ENCODE measurements at regions not wholly inside any gene's neighbourhood (a gene's known extent, or its start where the extent isn't known, plus 50 kb on each side); places are given as distances from the start of the nearest gene placed in this dataset.
A peak's percentile ranks its signal among the peaks of the same experiment; 100 is the strongest.
"Not testable (repeated sequence)": the region's sequence is repeated elsewhere in the genome, so short reads cannot be mapped to it uniquely, and the experiment has no call there.

DNA sequence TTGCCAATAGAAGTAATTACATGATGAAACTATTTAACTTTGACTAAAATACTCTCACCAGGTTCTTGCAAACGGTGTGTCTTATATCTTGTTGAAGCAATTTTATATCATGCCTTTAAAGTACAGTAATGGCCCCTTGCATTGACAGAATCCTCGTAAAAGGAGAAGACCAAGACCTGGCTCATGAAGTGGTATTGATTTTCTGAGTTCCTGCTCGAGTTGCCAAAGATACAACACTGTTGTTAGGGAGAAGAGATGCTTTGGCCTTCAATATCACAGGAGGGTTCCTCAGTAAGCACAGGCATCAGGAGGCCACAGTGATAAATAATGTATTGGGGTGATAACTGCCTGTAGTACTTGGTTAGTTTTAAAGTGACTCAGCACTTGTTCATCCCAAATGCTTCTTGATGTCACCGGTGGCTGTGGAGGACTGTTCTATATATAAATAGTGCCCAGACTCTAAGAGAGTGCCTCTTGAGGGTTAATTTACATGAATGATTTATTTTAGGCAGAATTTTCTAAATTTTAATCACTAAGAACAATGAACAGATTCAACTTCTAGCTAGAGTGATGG lies 571.7 kb upstream of the FANCL start:
- no peak for DNase-seq (ENCODE audit: low read depth, low spot score)

GRCh38 chr2:58805126-58805525 lies 564.0 kb upstream of the FANCL start:
- no peak for DNase-seq (ENCODE audit: low read depth, low spot score)

GRCh38 chr2:58803192-58803591 lies 562.1 kb upstream of the FANCL start:
- no peak for DNase-seq (ENCODE audit: low read depth, low spot score)

DNA sequence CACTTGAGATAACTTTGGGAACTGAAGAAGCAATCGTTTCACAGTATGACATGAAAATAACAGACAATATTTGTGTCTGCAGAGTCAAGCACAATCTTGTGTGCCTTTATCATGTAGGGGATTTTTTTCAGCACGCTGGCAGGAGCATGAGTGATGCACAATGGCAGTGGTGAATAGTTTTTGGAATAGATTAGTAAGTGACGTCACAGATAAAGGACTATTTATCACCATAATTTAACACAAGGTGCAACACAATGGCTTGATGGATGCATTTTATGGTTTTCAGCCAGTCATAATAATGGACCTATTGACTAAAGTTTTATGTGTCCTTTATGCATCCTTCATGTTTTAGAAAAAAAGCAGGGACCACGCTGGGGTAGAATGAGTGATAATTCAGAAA lies 559.8 kb upstream of the FANCL start:
- DNase-seq (ENCODE audit: low read depth, low spot score), result no peak

DNA sequence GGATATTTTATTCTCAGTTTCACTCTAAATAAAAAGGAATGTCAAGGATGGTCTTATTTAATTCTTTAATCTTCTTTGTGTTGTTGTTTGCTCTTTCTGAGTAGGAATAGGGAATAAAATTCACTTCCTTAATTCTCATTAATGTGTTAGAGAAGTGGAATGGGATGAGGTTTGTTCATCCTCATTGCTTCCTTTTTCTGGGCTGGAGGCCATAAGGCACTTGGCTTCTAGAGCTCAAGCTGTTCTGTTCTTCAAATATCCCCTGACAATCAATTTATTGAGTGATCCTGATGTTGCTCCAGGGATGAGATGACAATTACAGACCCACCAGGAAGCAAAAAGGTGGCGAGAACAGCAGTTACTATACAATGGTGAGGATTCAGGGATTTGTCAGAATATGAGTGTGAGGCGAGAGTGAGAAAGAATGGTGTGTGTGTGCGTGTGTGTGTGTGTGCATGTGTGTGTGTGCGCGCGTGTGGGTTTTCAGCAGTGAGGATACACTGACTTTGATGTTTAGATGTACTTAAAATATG lies 557.6 kb upstream of the FANCL start:
- no peak for DNase-seq (ENCODE audit: low read depth, low spot score)

GRCh38 chr2:58796239-58796910 lies 555.2 kb upstream of the FANCL start:
- no peak for DNase-seq (ENCODE audit: low read depth, low spot score)

DNA sequence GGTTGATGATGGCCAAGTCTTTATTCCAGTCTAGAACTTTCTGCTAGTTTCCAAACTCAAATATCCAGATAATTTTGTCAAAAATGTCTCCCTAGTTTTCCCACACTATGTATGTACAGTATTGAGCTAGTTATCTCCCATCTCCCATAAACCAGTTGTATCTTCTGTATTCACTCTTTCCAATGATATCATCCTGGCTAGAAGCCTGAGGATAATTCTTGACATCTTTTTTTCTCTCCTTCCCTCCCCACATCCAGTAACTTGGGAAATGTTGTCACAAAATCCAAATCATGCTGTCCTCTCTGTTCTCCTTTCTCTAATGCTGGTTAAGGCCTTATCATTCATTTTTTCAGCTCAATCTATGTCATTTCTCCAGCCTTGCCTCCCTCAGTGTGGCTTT lies 553.8 kb upstream of the FANCL start:
- DNase-seq (ENCODE audit: low read depth, low spot score), result no peak

GRCh38 chr2:58794103-58794502 lies 553.0 kb upstream of the FANCL start:
- DNase-seq (ENCODE audit: low read depth, low spot score), result no peak

GRCh38 chr2:58788402-58788801 lies 547.3 kb upstream of the FANCL start:
- DNase-seq (ENCODE audit: low read depth, low spot score), result no peak

DNA sequence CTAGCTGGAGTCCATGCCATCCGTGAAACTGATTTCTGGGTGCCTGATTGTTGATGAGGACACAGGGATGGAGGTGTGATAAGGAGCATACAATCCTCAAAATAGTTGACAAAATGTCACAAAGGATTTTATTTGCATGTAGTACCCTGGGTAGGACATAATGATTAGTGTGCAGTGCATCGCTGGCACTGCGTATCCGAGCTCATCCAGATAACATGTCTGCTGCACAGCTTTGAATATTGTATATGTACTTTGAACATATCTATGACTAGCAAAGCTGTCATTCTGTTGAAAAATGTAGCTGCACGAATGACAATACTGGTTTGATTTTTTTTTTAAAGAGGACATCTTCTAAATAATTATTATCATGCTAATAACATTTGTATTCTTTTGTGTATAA lies 529.7 kb upstream of the FANCL start:
- no peak for DNase-seq (ENCODE audit: low read depth, low spot score)

DNA sequence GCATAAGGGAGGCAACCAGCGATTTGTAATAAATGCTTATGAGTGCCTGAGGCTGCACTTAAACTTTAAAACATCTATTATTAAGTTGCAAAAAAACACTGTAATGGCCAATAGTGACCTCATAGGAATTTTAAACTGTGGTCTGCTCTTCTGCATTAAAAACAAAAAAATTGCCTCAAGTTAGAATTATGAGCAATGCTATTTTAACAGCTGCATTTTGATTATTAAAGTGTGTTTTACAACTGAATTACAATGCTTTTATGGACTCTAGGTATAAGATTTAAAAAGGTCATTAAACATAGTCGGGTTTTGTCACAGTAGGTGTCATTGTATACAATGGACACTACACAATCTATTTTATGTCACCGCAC lies 528.7 kb upstream of the FANCL start:
- DNase-seq (ENCODE audit: low read depth, low spot score), result no peak

- DNase-seq (ENCODE audit: low read depth, low spot score), result no peak
Measured at GRCh38 chr2:58769111-58769863, 528.2 kb upstream of the FANCL start.

DNA sequence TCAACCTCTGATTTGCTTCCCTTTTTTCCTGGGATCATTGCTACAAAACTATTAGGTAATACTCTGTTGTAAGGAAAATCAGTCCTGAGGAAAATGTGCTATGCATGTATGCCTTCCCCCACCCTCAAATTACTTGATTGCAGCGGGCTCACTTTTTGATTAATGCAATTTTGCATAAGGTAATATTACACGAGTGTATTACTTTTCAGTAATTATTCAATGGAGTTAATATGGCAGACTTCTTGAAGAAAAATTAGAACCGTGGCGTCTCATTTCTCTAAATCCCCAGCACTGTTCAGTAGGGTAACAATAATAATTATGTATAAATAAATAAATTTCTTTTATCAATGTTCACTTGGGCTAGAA lies 527.6 kb upstream of the FANCL start:
- no peak for DNase-seq (ENCODE audit: low read depth, low spot score)

- DNase-seq (ENCODE audit: low read depth, low spot score), result no peak
Measured at GRCh38 chr2:58767828-58768714, 526.9 kb upstream of the FANCL start.

GRCh38 chr2:58764338-58765104 lies 523.4 kb upstream of the FANCL start:
- DNase-seq (ENCODE audit: low read depth, low spot score), result no peak

- peak; percentile 57 for DNase-seq (ENCODE audit: low read depth, low spot score)
Measured at GRCh38 chr2:58762176-58762781, 521.2 kb upstream of the FANCL start.

- no peak for DNase-seq (ENCODE audit: low read depth, low spot score)
Measured at GRCh38 chr2:58757971-58758370, 516.8 kb upstream of the FANCL start.

GRCh38 chr2:58756336-58756735 lies 515.2 kb upstream of the FANCL start:
- DNase-seq (ENCODE audit: low read depth, low spot score), result no peak

DNA sequence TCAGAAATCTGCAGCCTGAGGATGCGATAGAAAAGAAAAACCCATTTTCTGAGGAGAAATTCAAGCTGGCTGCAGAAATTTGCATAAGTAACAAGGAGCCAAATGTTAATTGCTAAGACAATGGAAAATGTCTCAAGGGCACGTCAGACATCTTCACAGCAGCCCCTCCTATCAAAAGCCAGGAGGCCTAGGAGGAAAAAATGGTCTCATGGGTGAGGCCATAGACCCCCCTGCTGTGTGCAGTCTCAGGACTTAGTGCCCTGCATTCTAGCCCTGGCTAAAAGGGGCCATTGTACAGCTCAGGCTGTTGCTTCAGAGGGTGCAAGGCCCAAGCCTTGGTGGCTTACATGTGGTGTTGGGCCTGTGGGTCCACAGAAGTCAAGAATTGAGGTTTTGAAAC lies 511.4 kb upstream of the FANCL start:
- DNase-seq (ENCODE audit: low read depth, low spot score), result not testable (repeated sequence)

- not testable (repeated sequence) for DNase-seq (ENCODE audit: low read depth, low spot score)
Measured at GRCh38 chr2:58751676-58752075, 510.6 kb upstream of the FANCL start.

DNA sequence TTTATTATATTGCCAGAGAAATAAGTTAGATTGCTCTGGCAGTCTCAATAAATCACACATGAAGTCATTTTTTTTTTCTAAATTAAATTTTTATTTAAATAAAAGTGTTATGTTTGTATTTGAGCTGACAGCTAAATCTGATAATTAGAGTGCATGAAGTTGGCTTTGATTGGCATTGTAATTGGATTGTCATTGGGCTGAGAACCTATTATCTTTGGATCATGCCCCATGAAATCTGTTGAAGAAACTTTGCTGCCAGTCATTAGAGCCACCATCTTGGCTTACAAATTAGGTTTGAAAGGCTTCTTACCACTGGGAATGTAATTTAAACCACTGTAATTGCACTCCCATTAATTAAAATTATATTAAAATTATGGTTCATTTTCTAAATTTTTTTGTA lies 507.9 kb upstream of the FANCL start:
- DNase-seq (ENCODE audit: low read depth, low spot score), result no peak

All from iPS DF 19.7 (cell line).